HT1080 (cell line): ENCODE measurements at regions not wholly inside any gene's neighbourhood (a gene's known extent, or its start where the extent isn't known, plus 50 kb on each side); places are given as distances from the start of the nearest gene placed in this dataset.
A peak's percentile ranks its signal among the peaks of the same experiment; 100 is the strongest.
"Not testable (repeated sequence)": the region's sequence is repeated elsewhere in the genome, so short reads cannot be mapped to it uniquely, and the experiment has no call there.

Experiments used
- DNase-seq: peaks from one replicate; pipeline ENCODE4 v3.0.0-alpha.2; 2015; ENCODE audit warnings: low read depth

- DNase-seq, result no peak
Measured at GRCh38 chr3:77707281-77707680, 667.4 kb downstream of the ROBO2 start.

- DNase-seq, result no peak
Measured at GRCh38 chr3:77709155-77709554, 669.3 kb downstream of the ROBO2 start.

GRCh38 chr3:77718311-77718710, 678.4 kb downstream of the ROBO2 start:
- no peak for DNase-seq

GRCh38 chr3:77720460-77720971, 680.6 kb downstream of the ROBO2 start:
- no peak for DNase-seq

GRCh38 chr3:77726517-77726916, 686.6 kb downstream of the ROBO2 start:
- DNase-seq, result no peak

GRCh38 chr3:77746048-77746447, 706.1 kb downstream of the ROBO2 start:
- DNase-seq, result no peak

GRCh38 chr3:77746892-77747291, 707.0 kb downstream of the ROBO2 start:
- DNase-seq, result no peak

GRCh38 chr3:77756397-77756975, 716.6 kb downstream of the ROBO2 start:
- not testable (repeated sequence) for DNase-seq

GRCh38 chr3:77772459-77772858, 732.6 kb downstream of the ROBO2 start:
- DNase-seq, result no peak

- DNase-seq, result no peak
Measured at GRCh38 chr3:77773084-77773483, 733.2 kb downstream of the ROBO2 start.

- DNase-seq, result no peak
Measured at GRCh38 chr3:77780278-77780996, 740.5 kb downstream of the ROBO2 start.

- DNase-seq, result no peak
Measured at GRCh38 chr3:77786216-77786615, 746.3 kb downstream of the ROBO2 start.

GRCh38 chr3:77795013-77795412, 755.1 kb downstream of the ROBO2 start:
- no peak for DNase-seq

- DNase-seq, result no peak
Measured at GRCh38 chr3:77799278-77799677, 759.4 kb downstream of the ROBO2 start.

GRCh38 chr3:77800893-77801292, 761.0 kb downstream of the ROBO2 start:
- DNase-seq, result no peak

- no peak for DNase-seq
Measured at GRCh38 chr3:77807312-77807711, 767.4 kb downstream of the ROBO2 start.

GRCh38 chr3:77814845-77815244, 774.9 kb downstream of the ROBO2 start:
- DNase-seq, result no peak

- no peak for DNase-seq
Measured at GRCh38 chr3:77815467-77815866, 775.6 kb downstream of the ROBO2 start.

- DNase-seq, result no peak
Measured at GRCh38 chr3:77816366-77816765, 776.5 kb downstream of the ROBO2 start.

GRCh38 chr3:77825001-77825827, 785.3 kb downstream of the ROBO2 start:
- DNase-seq, result peak; percentile 97

GRCh38 chr3:77835921-77836320, 796.0 kb downstream of the ROBO2 start:
- DNase-seq, result no peak

GRCh38 chr3:77837456-77838025, 797.6 kb downstream of the ROBO2 start:
- no peak for DNase-seq
